Fibroblast of peridontal ligament (primary cell): ENCODE measurements at regions not wholly inside any gene's neighbourhood (a gene's known extent, or its start where the extent isn't known, plus 50 kb on each side); places are given as distances from the start of the nearest gene placed in this dataset.
A peak's percentile ranks its signal among the peaks of the same experiment; 100 is the strongest.
"Not testable (repeated sequence)": the region's sequence is repeated elsewhere in the genome, so short reads cannot be mapped to it uniquely, and the experiment has no call there.

Source experiments
- DNase-seq: peaks from one replicate; pipeline ENCODE4 v3.0.0-alpha.2; 2010; ENCODE audit errors: extremely low read depth

GRCh38 chr1:87398641-87399040, 70.0 kb downstream of the LMO4 start:
- DNase-seq: peak; percentile 62

DNA sequence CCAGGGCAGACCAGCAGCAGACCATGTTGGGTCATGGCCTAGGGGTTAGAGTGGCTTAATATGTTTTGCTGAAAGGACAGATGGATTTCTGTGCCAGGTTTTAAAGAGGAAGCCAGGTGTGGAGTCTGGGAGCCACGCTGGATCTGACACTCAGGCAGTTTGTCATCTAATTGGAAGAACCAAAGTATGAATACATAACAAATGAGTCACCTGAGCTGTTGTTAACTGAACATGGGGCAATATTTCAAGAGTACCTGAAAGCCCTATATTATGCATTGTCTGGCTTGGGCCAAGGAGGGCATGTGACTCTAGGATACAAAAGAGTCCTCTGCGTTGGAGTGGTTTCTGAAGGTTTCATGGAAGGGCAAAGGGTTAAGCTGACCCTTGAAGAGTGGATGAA, 70.6 kb downstream of the LMO4 start:
- DNase-seq: no peak

- no peak for DNase-seq
These were observed 71.0 kb downstream of the LMO4 start for GRCh38 chr1:87399701-87400100.

GRCh38 chr1:87400813-87401212, 72.1 kb downstream of the LMO4 start:
- DNase-seq: no peak

- DNase-seq: peak; percentile 87
These were observed 73.7 kb downstream of the LMO4 start for GRCh38 chr1:87402241-87403002.

- no peak for DNase-seq
These were observed 74.6 kb downstream of the LMO4 start for GRCh38 chr1:87403061-87403820.

GRCh38 chr1:87404296-87404695, 75.6 kb downstream of the LMO4 start:
- DNase-seq: no peak

DNA sequence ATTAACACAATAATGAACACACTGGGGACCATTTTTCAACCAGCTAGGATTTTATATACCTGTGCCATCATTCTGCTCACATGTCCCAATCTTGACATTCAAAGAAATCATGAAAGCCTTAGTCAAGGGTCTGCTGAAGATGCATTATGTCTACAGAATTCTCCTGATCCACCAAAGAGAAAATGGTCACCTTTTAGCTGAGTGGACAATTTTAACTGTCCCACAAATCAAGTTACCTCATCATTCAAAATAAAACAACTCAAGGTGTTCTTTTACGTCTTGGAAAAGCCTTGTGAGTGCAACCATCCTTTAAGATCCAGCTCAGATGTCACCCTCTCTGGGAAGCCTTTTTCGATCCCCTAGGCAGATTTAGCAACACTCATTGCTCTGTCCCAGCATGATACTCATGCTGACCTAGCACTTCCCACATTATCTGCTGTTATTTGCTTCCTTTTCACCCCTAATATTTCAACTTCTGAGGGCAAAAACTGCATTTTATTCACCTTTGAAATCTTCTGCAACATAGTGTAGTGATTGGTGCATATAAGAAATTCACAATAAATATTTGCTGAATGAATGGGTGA, 80.1 kb downstream of the LMO4 start:
- DNase-seq: no peak

DNA sequence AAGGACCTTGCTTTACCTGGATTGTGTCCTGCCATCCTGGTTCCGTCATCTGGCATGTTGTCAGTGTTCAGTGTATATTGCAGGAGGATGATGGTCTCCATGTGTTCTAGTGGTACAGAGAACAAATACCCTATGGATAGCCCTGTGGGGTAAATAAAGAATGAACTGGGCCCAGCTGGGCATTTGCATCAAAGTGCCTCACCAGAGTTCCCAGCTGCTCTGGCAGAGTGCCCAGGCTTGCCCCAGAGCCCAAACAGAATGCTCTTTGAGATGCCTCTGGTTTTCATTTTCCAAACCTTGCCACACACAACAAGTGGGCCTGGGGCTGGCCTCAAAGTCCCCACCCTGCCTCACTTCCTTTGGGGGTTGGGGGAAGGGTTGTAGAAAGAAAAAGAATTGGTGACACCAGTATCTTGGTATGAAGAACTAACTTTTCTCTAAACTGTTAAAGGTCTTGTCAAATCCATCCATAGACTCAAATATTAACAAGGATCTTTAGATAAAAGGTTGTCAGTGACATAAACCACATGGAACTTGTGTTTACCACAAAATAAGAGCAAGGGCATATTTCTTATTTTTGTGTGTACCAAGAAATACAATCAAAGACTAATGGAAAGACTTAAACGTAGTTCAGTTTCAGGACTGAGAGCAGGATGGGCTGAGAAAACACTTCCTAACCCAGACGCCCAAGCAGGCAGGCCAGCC, 82.2 kb downstream of the LMO4 start:
- peak; percentile 38 for DNase-seq

DNA sequence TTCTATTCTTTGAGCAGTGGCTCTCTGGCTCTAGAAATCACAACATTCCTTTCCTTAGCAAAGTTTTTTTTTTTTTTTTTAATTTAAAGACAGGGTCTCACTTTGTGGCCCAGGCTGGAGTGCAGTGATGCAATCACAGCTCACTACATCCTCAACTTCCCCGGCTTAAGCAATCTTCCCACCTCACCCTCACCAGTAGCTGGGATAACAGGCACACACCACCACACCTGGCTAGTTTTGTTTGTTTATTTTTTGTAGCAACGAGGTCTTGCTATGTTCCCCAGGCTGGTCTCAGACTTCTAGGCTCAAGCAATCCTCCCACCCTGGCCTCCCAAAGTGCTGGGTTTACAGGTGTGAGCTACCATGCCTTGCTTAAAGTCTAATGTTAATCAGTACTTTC, 85.2 kb downstream of the LMO4 start:
- DNase-seq: not testable (repeated sequence)

- DNase-seq: no peak
These were observed 89.4 kb downstream of the LMO4 start for GRCh38 chr1:87418048-87418447.

DNA sequence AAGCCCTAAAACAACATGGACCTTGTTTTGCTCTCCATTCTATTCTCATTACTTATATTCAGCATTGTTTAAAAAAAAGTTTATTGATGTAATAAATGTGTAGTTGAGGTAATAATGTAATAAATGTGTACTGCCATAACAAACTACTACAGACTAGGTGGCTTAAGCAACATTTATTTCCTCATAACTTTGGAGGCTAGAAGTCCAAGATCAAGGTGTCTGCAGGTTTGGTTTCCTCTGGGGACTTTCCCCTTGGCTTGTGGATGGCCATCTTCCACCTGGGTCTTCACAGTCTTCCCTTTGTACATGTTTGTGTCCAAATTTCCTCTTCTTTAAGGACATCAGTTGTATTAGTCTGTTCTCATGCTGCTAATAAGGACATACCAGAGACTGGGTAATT, 93.1 kb downstream of the LMO4 start:
- DNase-seq: no peak

DNA sequence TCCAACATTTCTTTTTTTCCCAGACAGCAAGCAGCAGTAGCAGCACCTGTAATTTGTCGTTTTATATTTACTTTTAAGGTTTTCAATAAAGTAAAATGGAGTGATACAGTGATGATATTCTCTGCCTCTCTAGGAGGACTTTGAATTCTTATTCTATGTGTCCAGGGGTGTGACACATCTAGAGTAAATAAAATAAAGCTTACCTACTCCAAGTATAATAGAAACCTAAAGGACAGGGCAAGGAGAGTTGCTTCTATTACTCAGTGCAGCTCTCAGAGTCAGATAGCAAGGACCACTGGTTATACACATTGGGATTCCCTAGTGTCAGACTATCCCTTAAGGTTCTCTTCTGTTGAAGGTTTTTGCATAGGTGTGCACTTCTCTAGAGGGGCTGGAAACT, 95.9 kb downstream of the LMO4 start:
- DNase-seq: no peak

GRCh38 chr1:87426463-87427249, 98.0 kb downstream of the LMO4 start:
- peak; percentile 23 for DNase-seq

DNA sequence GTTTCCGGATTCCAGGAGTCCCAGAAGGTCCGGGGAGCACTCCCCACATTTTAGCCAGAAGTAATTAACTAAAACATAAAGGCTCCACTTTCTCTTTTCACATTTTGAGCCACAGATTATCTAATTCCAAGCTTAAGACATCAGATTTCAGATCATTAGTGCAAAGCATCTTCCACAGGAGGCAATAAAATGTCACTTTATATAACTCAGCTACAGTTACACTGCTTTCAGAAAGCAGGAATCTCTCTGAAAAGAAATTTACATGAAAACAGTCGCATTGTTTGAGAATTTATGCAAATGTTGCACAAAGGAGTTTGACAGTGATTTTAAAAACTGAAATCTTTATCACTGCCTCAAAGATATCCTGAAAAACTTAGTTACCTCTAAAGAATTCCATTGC, 99.7 kb downstream of the LMO4 start:
- no peak for DNase-seq

GRCh38 chr1:87428883-87429282, 100.2 kb downstream of the LMO4 start:
- DNase-seq: no peak

DNA sequence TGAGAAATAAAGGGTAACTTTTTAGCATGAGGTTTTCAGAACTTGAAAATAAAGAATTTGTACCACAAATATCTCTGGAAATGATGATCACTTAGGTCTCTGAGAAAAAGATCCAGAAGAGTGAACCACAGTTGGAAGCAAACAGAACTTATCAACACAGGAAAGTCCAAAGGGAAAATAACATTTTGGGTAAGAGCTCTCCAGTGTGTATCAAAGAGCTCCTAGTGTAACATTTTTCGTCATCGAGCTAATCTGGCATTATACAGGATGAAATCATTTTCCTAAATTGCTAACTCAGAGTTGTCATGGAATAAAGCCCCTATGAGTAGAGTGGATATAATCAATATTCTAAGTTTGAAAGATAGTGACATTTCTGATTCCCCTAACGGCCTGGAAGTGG, 104.0 kb downstream of the LMO4 start:
- DNase-seq: no peak

DNA sequence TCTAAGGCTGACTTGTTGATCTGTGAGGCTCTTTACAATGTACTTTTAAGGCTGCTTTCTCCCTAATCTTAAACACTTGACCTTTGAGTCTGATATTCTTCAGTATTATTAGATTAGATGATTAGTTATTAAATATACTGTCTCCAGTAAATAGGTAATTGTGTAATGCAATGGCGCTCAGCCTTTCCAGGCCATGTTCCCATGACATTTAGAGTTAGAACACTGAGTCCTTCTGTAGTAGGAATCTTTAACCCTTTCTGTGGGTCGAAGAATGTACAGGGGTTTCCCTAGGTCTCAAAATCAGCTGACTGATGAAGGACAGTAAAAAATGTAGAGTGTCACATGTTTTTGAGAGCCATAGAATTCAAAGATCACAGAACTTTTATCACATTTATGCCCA, 104.4 kb downstream of the LMO4 start:
- not testable (repeated sequence) for DNase-seq

DNA sequence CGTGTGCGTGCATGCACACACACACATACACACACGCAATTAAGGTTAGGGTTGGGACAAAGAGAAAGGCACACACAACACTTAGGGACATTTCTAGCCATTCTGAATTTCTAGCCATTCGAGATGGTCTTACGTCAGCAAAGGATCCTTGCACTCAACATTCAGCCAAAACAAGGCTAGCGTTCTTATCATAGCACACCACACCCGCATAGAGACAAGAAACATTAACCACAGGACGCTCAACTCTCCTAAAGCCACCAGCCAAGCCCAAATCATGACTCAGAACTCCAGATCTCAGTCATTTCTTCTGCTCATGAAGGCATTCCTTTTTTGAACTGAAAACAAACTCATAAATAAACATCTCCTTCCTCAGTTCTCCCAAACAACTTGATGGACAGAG, 106.8 kb downstream of the LMO4 start:
- DNase-seq: no peak

DNA sequence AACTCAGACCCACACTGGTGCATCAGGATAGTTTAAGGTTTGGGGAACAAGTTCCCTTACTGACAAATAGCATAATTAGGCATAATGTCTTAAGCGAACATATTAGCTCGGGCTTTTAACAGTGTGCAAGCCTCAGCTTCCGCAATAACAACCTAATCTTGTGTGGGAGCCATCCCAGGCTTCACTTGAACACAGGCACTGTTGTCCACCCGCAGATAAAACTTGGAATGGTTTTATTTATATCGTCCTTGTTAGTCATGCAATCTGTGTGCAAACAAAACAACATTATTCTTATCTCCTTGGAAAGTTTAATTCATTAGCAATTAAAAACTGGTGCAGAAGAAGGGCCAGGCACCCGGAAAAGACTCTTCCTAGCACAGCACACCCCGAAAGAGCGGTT, 107.4 kb downstream of the LMO4 start:
- not testable (repeated sequence) for DNase-seq

DNA sequence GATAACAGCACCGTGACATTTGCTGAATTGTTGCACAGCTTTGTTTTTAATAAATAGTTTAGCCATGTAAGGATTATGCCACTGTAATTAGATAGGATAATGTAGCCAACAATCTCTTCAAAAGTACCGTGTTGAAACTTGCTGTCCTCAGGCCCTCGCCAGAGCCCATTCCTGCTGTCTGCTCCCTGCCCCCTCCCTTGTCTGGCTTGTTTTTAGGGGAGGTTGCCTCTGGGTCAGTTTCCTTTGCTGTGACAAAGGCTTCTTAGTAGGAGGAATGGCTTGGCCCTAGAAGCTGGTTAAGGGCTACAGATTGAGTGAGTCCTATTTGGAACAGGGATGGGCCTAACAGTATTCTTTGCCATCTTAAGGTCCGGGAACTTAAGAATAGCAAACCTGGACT, 107.9 kb downstream of the LMO4 start:
- DNase-seq: no peak
